Right cardiac atrium (tissue), 5 donors: ENCODE measurements at regions not wholly inside any gene's neighbourhood (a gene's known extent, or its start where the extent isn't known, plus 50 kb on each side); places are given as distances from the start of the nearest gene placed in this dataset.

Experiments used
- ATAC-seq, 2 donors: fragments of 200-7000 bp; cut with Tn5 transposase; one replicate each; pipeline versions ENCODE4 v1.8.0 to v1.9.1; 2020; ENCODE audit warnings: moderate library complexity in 2 of 2, mild to moderate bottlenecking in 1 of 2
- DNase-seq, 3 donors: peaks; one replicate each; pipeline ENCODE4 v3.0.0-alpha.2; 2020
- H3K27ac ChIP-seq: one replicate; pipeline ENCODE4 v1.5.1; 2013; ENCODE audit warnings: mild to moderate bottlenecking, low read length, control low read depth, moderate library complexity
- H3K27me3 ChIP-seq: one replicate; pipeline ENCODE4 v1.6.1; 2013; ENCODE audit not compliant: control insufficient read depth, insufficient read depth
- H3K4me1 ChIP-seq: one replicate; pipeline ENCODE4 v1.6.1; 2013; ENCODE audit warnings: low read length; ENCODE audit not compliant: control insufficient read depth, insufficient read depth
- H3K4me3 ChIP-seq: one replicate; pipeline ENCODE4 v1.5.1; 2013; ENCODE audit warnings: low read length, control low read depth
- H3K9me3 ChIP-seq: one replicate; pipeline ENCODE4 v1.6.1; 2013; ENCODE audit warnings: low read length; ENCODE audit not compliant: control insufficient read depth
- WGBS: extraction: QIAGEN DNeasy Blood & Tissue Kit; methylation state at CpG from one replicate; pipeline ENCODE4 v1.1.7; 2013; 5-methylcytosine and 5-hydroxymethylcytosine counted together
- intact Hi-C, 4 donors: fragments of 100-400 bp; cut with DNase I; formaldehyde crosslinking; loops; one replicate each; pipeline versions ENCODE4 v1.11.0 to v1.14.0; 2022 to 2023
- donor health status: healthy with polysubstance abuse.
- donor health status: DM: no; HTN: yes; CAD: no.
- donor health status: DM: no; HTN: no; CAD: no.
- donor health status: DM: no; HTN: yes; CAD: no; lungs with severe emphysema.
- donor health status: DM: yes; HTN: yes; CAD: no.

- no peak overlapping the region for H3K27ac ChIP-seq
- ATAC-seq (no peak), DNase-seq (no peak)
- H3K4me1 ChIP-seq: no peaks in the 10 kb centered on the region
- intact Hi-C loops: no loop called here
- no peak overlapping the region for H3K4me3 ChIP-seq
- 94% methylated on average over 2 of the region's 2 CpGs for WGBS
- H3K27me3 ChIP-seq: no peaks in the 10 kb centered on the region
- no peaks in the 10 kb centered on the region for H3K9me3 ChIP-seq
Measured at GRCh38 chr15:73001840-73002239, 50.4 kb upstream of the NEO1 start.

GRCh38 chr15:73000293-73000692 lies 52.0 kb upstream of the NEO1 start:
- Histone ChIP-seq H3K4me3 (no peak overlapping the region), H3K27me3 (no peaks in the 10 kb centered on the region), H3K4me1 (no peaks in the 10 kb centered on the region), H3K9me3 (no peaks in the 10 kb centered on the region), H3K27ac (no peak overlapping the region)
- intact Hi-C loops: no loop called here
- no peak for ATAC-seq
- DNase-seq: no peak
- WGBS: 56% methylated on average over 4 of the region's 4 CpGs

- 78% methylated on average over 3 of the region's 3 CpGs for WGBS
- Histone ChIP-seq H3K27me3 (no peaks in the 10 kb centered on the region), H3K4me3 (no peak overlapping the region), H3K27ac (no peak overlapping the region), H3K4me1 (no peaks in the 10 kb centered on the region), H3K9me3 (no peaks in the 10 kb centered on the region)
- no peak for DNase-seq
- intact Hi-C loops: no loop called here
- ATAC-seq: no peak
Measured at GRCh38 chr15:72999586-72999985, 52.7 kb upstream of the NEO1 start.

- Histone ChIP-seq H3K4me1 (no peaks in the 10 kb centered on the region), H3K4me3 (no peak overlapping the region), H3K27me3 (no peaks in the 10 kb centered on the region), H3K27ac (no peak overlapping the region), H3K9me3 (no peaks in the 10 kb centered on the region)
- ATAC-seq: no peak
- intact Hi-C loops: no loop called here
- 89% methylated on average over 18 of the region's 18 CpGs for WGBS
- no peak for DNase-seq
Measured at GRCh38 chr15:72998681-72999466, 53.4 kb upstream of the NEO1 start.

GRCh38 chr15:72998226-72998625 lies 54.0 kb upstream of the NEO1 start:
- intact Hi-C loops: no loop called here
- Histone ChIP-seq H3K4me1 (no peaks in the 10 kb centered on the region), H3K4me3 (no peak overlapping the region), H3K27me3 (no peaks in the 10 kb centered on the region), H3K9me3 (no peaks in the 10 kb centered on the region), H3K27ac (no peak overlapping the region)
- 76% methylated on average over 7 of the region's 7 CpGs for WGBS
- DNase-seq (no peak), ATAC-seq (no peak)

DNA sequence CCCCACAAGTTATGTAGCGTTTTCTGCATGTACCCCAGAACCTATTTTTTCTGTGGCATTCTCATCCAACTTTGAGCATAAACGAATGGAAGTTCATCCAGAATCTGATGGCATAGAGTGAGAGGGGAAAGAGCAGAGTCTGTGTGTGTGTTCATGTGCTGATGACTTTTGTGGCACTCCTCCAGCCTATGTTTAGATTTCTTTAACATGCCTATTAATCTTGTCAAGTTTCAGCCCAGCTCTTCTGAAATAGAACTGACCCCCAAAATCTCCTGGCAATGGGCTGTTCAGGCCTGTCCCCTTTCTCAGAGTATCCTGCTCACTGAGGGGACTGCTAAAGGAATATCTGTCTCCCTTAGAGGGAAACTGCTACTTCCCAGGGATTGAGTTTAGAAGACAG lies 56.4 kb upstream of the NEO1 start:
- WGBS: 76% methylated on average over 2 of the region's 2 CpGs
- Histone ChIP-seq H3K27ac (no peak overlapping the region), H3K4me1 (no peaks in the 10 kb centered on the region)

DNA sequence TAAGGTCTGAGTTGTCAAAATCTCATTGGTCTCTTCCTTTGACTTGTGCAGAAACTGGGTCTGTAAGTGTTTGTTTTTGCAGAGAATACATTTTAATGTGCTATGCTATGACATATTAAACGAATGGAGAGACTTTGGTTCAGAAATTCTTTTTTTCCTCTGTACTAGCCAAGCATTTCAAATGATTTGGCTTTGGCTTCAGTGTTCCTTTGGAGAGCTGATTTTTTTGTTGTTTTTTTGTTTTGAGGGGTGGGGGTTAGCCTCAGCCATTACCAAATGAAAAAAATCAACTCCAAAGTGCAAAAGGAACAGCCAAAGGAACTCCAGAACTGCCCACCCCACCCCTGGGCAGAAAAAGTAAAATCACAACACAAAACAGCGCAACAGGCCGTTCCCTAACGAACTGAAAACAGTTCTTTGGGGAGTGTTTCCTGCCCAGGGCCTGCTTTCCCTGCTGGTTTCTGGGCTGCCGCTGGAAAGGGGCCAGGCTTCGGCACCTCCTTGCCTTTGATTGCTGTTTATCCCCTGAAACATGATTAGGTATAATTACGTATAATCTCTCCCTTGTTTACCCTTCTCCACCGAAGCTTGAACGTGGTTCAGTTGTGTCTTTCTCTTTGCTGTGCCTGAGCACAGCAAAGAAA lies 57.6 kb upstream of the NEO1 start:
- intact Hi-C loops: no loop called here
- 33% methylated on average over 9 of the region's 9 CpGs for whole genome bisulfite sequencing
- DNase-seq (peak; percentile 31 to 85 (median 74)), ATAC-seq (peak; percentile 61 to 67)
- peak overlapping the region; percentile 56 for H3K27ac ChIP-seq
- no peaks in the 10 kb centered on the region for H3K4me1 ChIP-seq
- H3K27me3 ChIP-seq: no peaks in the 10 kb centered on the region
- no peaks in the 10 kb centered on the region for H3K9me3 ChIP-seq
- no peak overlapping the region for H3K4me3 ChIP-seq

More for the DNA sequence above, 56.4 kb upstream of the NEO1 start:
- no peaks in the 10 kb centered on the region for H3K9me3 ChIP-seq
- DNase-seq (no peak), ATAC-seq (no peak)
- no peaks in the 10 kb centered on the region for H3K27me3 ChIP-seq
- H3K4me3 ChIP-seq: no peak overlapping the region
- intact Hi-C loops: no loop called here

DNA sequence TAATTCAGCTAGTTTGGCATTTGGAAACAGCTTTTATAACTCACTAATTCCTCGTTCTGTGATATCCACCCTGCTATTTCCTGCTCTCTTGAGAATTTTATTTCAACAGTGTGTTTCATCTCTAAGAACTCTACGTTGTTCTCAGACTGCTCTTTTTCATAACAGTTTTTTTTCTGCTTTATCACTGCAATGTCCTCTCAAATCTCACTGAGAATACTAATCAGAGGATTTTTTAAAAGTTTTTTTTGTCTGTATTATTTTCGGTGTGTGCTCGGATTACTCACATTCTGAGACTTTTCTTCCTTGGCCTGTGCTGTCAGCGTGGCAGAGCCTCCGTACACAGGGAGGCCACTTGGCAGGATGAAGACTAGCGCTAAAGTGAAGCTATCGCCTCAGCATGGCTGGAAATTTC lies 59.4 kb upstream of the NEO1 start:
- 52% methylated on average over 8 of the region's 8 CpGs for WGBS
- intact Hi-C loops: no loop called here

DNA sequence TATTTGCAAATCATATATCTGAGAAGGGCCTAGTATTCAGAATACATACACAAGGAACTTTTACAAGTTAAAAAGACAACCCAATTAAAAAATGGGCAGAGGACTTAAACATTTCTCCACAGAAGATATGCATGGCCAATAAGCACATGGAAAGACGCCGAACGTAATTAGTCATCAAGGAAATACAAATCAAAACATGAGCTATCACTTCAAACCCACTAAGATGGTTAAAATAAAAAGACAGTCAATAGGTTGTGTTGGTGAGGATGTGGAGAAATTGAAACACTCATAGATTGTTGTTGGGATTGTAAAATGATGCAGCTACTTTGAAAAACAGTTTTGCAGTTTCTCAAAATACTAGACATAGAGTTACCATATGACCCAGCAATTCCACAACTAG lies 61.2 kb upstream of the NEO1 start:
- H3K4me1 ChIP-seq: no peaks in the 10 kb centered on the region
- ATAC-seq (no peak), DNase-seq (no peak)
- H3K9me3 ChIP-seq: no peaks in the 10 kb centered on the region
- H3K4me3 ChIP-seq: no peak overlapping the region
- H3K27ac ChIP-seq: no peak overlapping the region
- WGBS: 86% methylated on average over 3 of the region's 3 CpGs
- H3K27me3 ChIP-seq: no peaks in the 10 kb centered on the region
- intact Hi-C loops: no loop called here

More for the DNA sequence above, 59.4 kb upstream of the NEO1 start:
- Histone ChIP-seq H3K4me3 (no peak overlapping the region), H3K27me3 (no peaks in the 10 kb centered on the region), H3K27ac (peak overlapping the region; percentile 26), H3K9me3 (no peaks in the 10 kb centered on the region), H3K4me1 (no peaks in the 10 kb centered on the region)
- DNase-seq: peak in 2 of 3 donors; percentile 26 to 74
- ATAC-seq: peak; percentile 69 to 70

GRCh38 chr15:72983801-72984545 lies 68.3 kb upstream of the NEO1 start:
- H3K27ac ChIP-seq: no peak overlapping the region
- no peaks in the 10 kb centered on the region for H3K9me3 ChIP-seq
- H3K4me3 ChIP-seq: no peak overlapping the region
- no peaks in the 10 kb centered on the region for H3K27me3 ChIP-seq
- WGBS: 70% methylated on average over 3 of the region's 3 CpGs
- ATAC-seq (no peak), DNase-seq (no peak)
- intact Hi-C loops: no loop called here
- no peaks in the 10 kb centered on the region for H3K4me1 ChIP-seq

DNA sequence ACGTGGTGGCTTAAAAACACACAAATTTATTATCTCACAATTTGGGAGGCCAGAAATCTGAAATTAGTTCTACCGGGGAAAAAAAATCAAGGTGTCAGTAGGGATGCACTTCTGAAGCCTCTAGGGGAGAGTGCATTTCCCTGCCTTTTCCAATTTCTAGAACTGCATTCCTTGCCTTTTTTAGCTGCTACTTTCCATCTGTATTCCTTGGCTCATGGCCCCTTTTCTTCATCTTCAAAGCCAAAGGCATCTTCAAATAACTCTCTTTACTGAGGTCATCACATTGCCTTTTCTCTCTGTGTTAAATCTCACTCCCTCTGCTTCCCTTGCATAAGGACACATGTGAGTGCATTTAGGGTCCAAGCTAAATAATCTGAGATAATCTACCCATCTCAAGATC lies 69.5 kb upstream of the NEO1 start:
- ATAC-seq: no peak
- no peak overlapping the region for H3K27ac ChIP-seq
- intact Hi-C loops: no loop called here

More for the DNA sequence above, 69.5 kb upstream of the NEO1 start:
- DNase-seq: no peak
- H3K4me1 ChIP-seq: no peaks in the 10 kb centered on the region
- WGBS: 50% methylated on average over 2 of the region's 2 CpGs
- H3K9me3 ChIP-seq: no peaks in the 10 kb centered on the region
- H3K27me3 ChIP-seq: no peaks in the 10 kb centered on the region
- no peak overlapping the region for H3K4me3 ChIP-seq
